ELF-1 (cell line): ENCODE measurements at regions not wholly inside any gene's neighbourhood (a gene's known extent, or its start where the extent isn't known, plus 50 kb on each side); places are given as distances from the start of the nearest gene placed in this dataset.
A peak's percentile ranks its signal among the peaks of the same experiment; 100 is the strongest.

ENCODE experiments used
- DNase-seq: peaks from one replicate; pipeline ENCODE4 v3.0.0-alpha.2; 2016; ENCODE audit warnings: low read depth, low spot score

GRCh38 chr2:118569876-118570535 lies 277.4 kb downstream of the EN1 start:
- DNase-seq = no peak

GRCh38 chr2:118568700-118569099 lies 278.7 kb downstream of the EN1 start:
- no peak for DNase-seq

- peak; percentile 19 for DNase-seq
These were observed 281.5 kb downstream of the EN1 start for GRCh38 chr2:118565786-118566540.

- peak; percentile 63 for DNase-seq
These were observed 282.1 kb downstream of the EN1 start for GRCh38 chr2:118565301-118565700.

GRCh38 chr2:118562144-118562543 lies 285.3 kb downstream of the EN1 start:
- no peak for DNase-seq

- no peak for DNase-seq
These were observed 288.6 kb downstream of the EN1 start for GRCh38 chr2:118558846-118559245.

GRCh38 chr2:118557791-118558190 lies 289.7 kb downstream of the EN1 start:
- no peak for DNase-seq

GRCh38 chr2:118557016-118557415 lies 290.4 kb downstream of the EN1 start:
- no peak for DNase-seq

- DNase-seq = no peak
These were observed 292.8 kb downstream of the EN1 start for GRCh38 chr2:118554616-118555015.

GRCh38 chr2:118549503-118549902 lies 297.9 kb downstream of the EN1 start:
- no peak for DNase-seq

- no peak for DNase-seq
These were observed 298.5 kb downstream of the EN1 start for GRCh38 chr2:118548880-118549488.

- DNase-seq = peak; percentile 27
These were observed 308.2 kb downstream of the EN1 start for GRCh38 chr2:118539290-118539689.

GRCh38 chr2:118536306-118536705 lies 311.1 kb downstream of the EN1 start:
- no peak for DNase-seq

- no peak for DNase-seq
These were observed 311.6 kb downstream of the EN1 start for GRCh38 chr2:118535818-118536212.

- no peak for DNase-seq
These were observed 312.2 kb downstream of the EN1 start for GRCh38 chr2:118535171-118535817.

- no peak for DNase-seq
These were observed 316.5 kb downstream of the EN1 start for GRCh38 chr2:118530976-118531375.

GRCh38 chr2:118529908-118530599 lies 317.4 kb downstream of the EN1 start:
- DNase-seq = peak; percentile 69

- DNase-seq = no peak
These were observed 319.9 kb downstream of the EN1 start for GRCh38 chr2:118527571-118527970.

- no peak for DNase-seq
These were observed 322.1 kb downstream of the EN1 start for GRCh38 chr2:118525346-118525745.

- no peak for DNase-seq
These were observed 322.5 kb downstream of the EN1 start for GRCh38 chr2:118524911-118525310.

- no peak for DNase-seq
These were observed 323.7 kb downstream of the EN1 start for GRCh38 chr2:118523761-118524160.

- no peak for DNase-seq
These were observed 325.5 kb downstream of the EN1 start for GRCh38 chr2:118521960-118522359.
